CMK (cell line): ENCODE measurements at regions not wholly inside any gene's neighbourhood (a gene's known extent, or its start where the extent isn't known, plus 50 kb on each side); places are given as distances from the start of the nearest gene placed in this dataset.
"Not testable (repeated sequence)": the region's sequence is repeated elsewhere in the genome, so short reads cannot be mapped to it uniquely, and the experiment has no call there.

ENCODE experiments used
- DNase-seq: peaks from one replicate; pipeline ENCODE4 v3.0.0-alpha.2; 2010; ENCODE audit warnings: low read depth

- not testable (repeated sequence) for DNase-seq
These were observed 160.2 kb downstream of the LAT start for GRCh38 chr16:29145086-29145485.

- DNase-seq = not testable (repeated sequence)
These were observed 159.8 kb downstream of the LAT start for GRCh38 chr16:29144669-29145062.

GRCh38 chr16:29143739-29144668, 159.2 kb downstream of the LAT start:
- not testable (repeated sequence) for DNase-seq

- not testable (repeated sequence) for DNase-seq
These were observed 157.7 kb downstream of the LAT start for GRCh38 chr16:29142506-29142905.

GRCh38 chr16:29141586-29142324, 156.9 kb downstream of the LAT start:
- DNase-seq = no peak

- DNase-seq = not testable (repeated sequence)
These were observed 156.3 kb downstream of the LAT start for GRCh38 chr16:29141121-29141520.

- DNase-seq = not testable (repeated sequence)
These were observed 155.3 kb downstream of the LAT start for GRCh38 chr16:29139901-29140855.

GRCh38 chr16:29139261-29139802, 154.5 kb downstream of the LAT start:
- DNase-seq = no peak

GRCh38 chr16:29138698-29139097, 153.8 kb downstream of the LAT start:
- DNase-seq = not testable (repeated sequence)

GRCh38 chr16:29137894-29138662, 153.2 kb downstream of the LAT start:
- not testable (repeated sequence) for DNase-seq

- DNase-seq = not testable (repeated sequence)
These were observed 152.6 kb downstream of the LAT start for GRCh38 chr16:29137461-29137860.

- not testable (repeated sequence) for DNase-seq
These were observed 152.1 kb downstream of the LAT start for GRCh38 chr16:29136916-29137315.

GRCh38 chr16:29136046-29136696, 151.3 kb downstream of the LAT start:
- DNase-seq = not testable (repeated sequence)

- DNase-seq = not testable (repeated sequence)
These were observed 150.2 kb downstream of the LAT start for GRCh38 chr16:29135098-29135497.

- DNase-seq = not testable (repeated sequence)
These were observed 149.0 kb downstream of the LAT start for GRCh38 chr16:29133681-29134430.

- DNase-seq = not testable (repeated sequence)
These were observed 148.0 kb downstream of the LAT start for GRCh38 chr16:29132869-29133268.

- DNase-seq = not testable (repeated sequence)
These were observed 147.6 kb downstream of the LAT start for GRCh38 chr16:29132444-29132843.

GRCh38 chr16:29130901-29131851, 146.3 kb downstream of the LAT start:
- not testable (repeated sequence) for DNase-seq
